CD1c-positive myeloid dendritic cell (primary cell): ENCODE measurements at regions not wholly inside any gene's neighbourhood (a gene's known extent, or its start where the extent isn't known, plus 50 kb on each side); places are given as distances from the start of the nearest gene placed in this dataset.
"Not testable (repeated sequence)": the region's sequence is repeated elsewhere in the genome, so short reads cannot be mapped to it uniquely, and the experiment has no call there.

ENCODE experiments used
- DNase-seq: peaks from one replicate; pipeline ENCODE4 v3.0.0-alpha.2; 2016; ENCODE audit errors: extremely low spot score

GRCh38 chr16:46519063-46519462 is 102.1 kb downstream of the SHCBP1 start:
- DNase-seq = no peak

- DNase-seq = no peak
Observed at GRCh38 chr16:46496701-46497100, 124.5 kb downstream of the SHCBP1 start.

GRCh38 chr16:46482895-46483294 is 138.3 kb downstream of the SHCBP1 start:
- DNase-seq = no peak

- no peak for DNase-seq
Observed at GRCh38 chr16:46466239-46466638, 154.9 kb downstream of the SHCBP1 start.

- DNase-seq = not testable (repeated sequence)
Observed at GRCh38 chr16:46454801-46455200, 166.4 kb downstream of the SHCBP1 start.

GRCh38 chr16:46428108-46429061 is 192.8 kb downstream of the SHCBP1 start:
- no peak for DNase-seq

GRCh38 chr16:46427340-46428107 is 193.7 kb downstream of the SHCBP1 start:
- no peak for DNase-seq

GRCh38 chr16:46426336-46426735 is 194.8 kb downstream of the SHCBP1 start:
- DNase-seq = no peak

GRCh38 chr16:46404028-46404427 is 217.2 kb downstream of the SHCBP1 start:
- DNase-seq = no peak

- not testable (repeated sequence) for DNase-seq
Observed at GRCh38 chr16:46398559-46398958, 222.6 kb downstream of the SHCBP1 start.

- DNase-seq = not testable (repeated sequence)
Observed at GRCh38 chr16:46396883-46397270, 224.3 kb downstream of the SHCBP1 start.

- DNase-seq = peak; percentile 38
Observed at GRCh38 chr16:46396131-46396882, 224.9 kb downstream of the SHCBP1 start.

GRCh38 chr16:46395391-46395921 is 225.7 kb downstream of the SHCBP1 start:
- peak; percentile 45 for DNase-seq

GRCh38 chr16:46394963-46395362 is 226.2 kb downstream of the SHCBP1 start:
- peak; percentile 11 for DNase-seq

- DNase-seq = not testable (repeated sequence)
Observed at GRCh38 chr16:46394149-46394548, 227.0 kb downstream of the SHCBP1 start.

- DNase-seq = peak; percentile 57
Observed at GRCh38 chr16:46392930-46393722, 228.1 kb downstream of the SHCBP1 start.

- DNase-seq = peak; percentile 40
Observed at GRCh38 chr16:46390660-46391462, 230.3 kb downstream of the SHCBP1 start.

- DNase-seq = peak; percentile 96
Observed at GRCh38 chr16:46389561-46390041, 231.6 kb downstream of the SHCBP1 start.

GRCh38 chr16:46388939-46389491 is 232.2 kb downstream of the SHCBP1 start:
- not testable (repeated sequence) for DNase-seq
